K562 (cell line): ENCODE measurements at regions not wholly inside any gene's neighbourhood (a gene's known extent, or its start where the extent isn't known, plus 50 kb on each side); places are given as distances from the start of the nearest gene placed in this dataset.

Experiments used
- ATAC-seq: fragments of 200-7000 bp; cut with Tn5 transposase; 3 replicates; pipeline ENCODE4 v1.9.1; 2020; ENCODE audit warnings: moderate library complexity
- BruUV-seq: library from RNA; stranded (reverse); fragments of 400-500 nt; replicated peaks from 2 replicates; lab custom pipeline; 2021; lab: Mats Ljungman, UMichigan
- CTCF ChIA-PET: fragments of 300-600 bp; formaldehyde crosslinking; extraction: SDS; loops from one replicate; lab custom pipeline; 2021; ENCODE audit warnings: low intra/inter-chr PET ratio; lab: Yijun Ruan, JAX
- POLR2A ChIA-PET: fragments of 300-600, 350-650 bp; sonication (Branson Sonifier 250); formaldehyde crosslinking; extraction: SDS; loops from one replicate; lab custom pipeline; 2021; ENCODE audit warnings: antibody characterized with exemption, inconsistent platforms; lab: Yijun Ruan, JAX
- DNase-seq, 4 experiments: peaks; one replicate each; pipeline versions ENCODE4 v3.0.0 to v3.0.0-alpha.2; 2011 to 2018; ENCODE audit warnings: low spot score in 3 of 4, mixed read lengths in 3 of 4; ENCODE audit errors: extremely low read depth in 1 of 4
- FAIRE-seq: peaks from 2 replicates; lab custom pipeline; 2011; peaks lifted over from hg19 to GRCh38; lab: Jason Lieb, UNC
- H2AFZ ChIP-seq: 2 replicates; pipeline ENCODE4 v1.6.0; 2011; ENCODE audit warnings: low read depth, low read length, control low read depth, inconsistent platforms
- H3K27ac ChIP-seq: fragments of 200-600 bp; 3 replicates; pipeline ENCODE4 v1.8.0; 2011; ENCODE audit warnings: low read depth, mild to moderate bottlenecking, control low read depth, inconsistent platforms, low read length, moderate library complexity, mixed read lengths; ENCODE audit errors: extremely low read depth
- H3K27me3 ChIP-seq, 2 experiments: fragments of 300-600 bp in 1 of 2; 2 replicates in 1 of 2; 3 replicates in 1 of 2; pipeline versions ENCODE4 v1.6.0 to v1.8.0; 2011; ENCODE audit warnings: inconsistent platforms in 2 of 2, low read length in 2 of 2, mild to moderate bottlenecking in 1 of 2, mixed read lengths in 1 of 2, moderate library complexity in 1 of 2; ENCODE audit not compliant: control insufficient read depth in 2 of 2, insufficient read depth in 2 of 2
- H3K36me3 ChIP-seq: fragments of 300-600 bp; 3 replicates; pipeline ENCODE4 v1.8.0; 2011; ENCODE audit warnings: mild to moderate bottlenecking, low read length, inconsistent platforms; ENCODE audit not compliant: control insufficient read depth, insufficient read depth
- H3K4me1 ChIP-seq, 2 experiments: fragments of 200-600 bp in 1 of 2; replicated peaks in 1 of 2; 2 replicates in 1 of 2; 3 replicates in 1 of 2; pipeline versions ENCODE4 v1.5.1 to v1.8.0; 2011; ENCODE audit warnings: inconsistent platforms in 2 of 2, low read length in 2 of 2, mild to moderate bottlenecking in 1 of 2, mixed read lengths in 1 of 2, moderate library complexity in 1 of 2; ENCODE audit not compliant: control insufficient read depth in 2 of 2, insufficient read depth in 2 of 2
- H3K4me2 ChIP-seq: 2 replicates; pipeline ENCODE4 v1.6.1; 2011; ENCODE audit warnings: low read length, control low read depth, inconsistent platforms, mixed read lengths; ENCODE audit not compliant: insufficient read depth
- H3K4me3 ChIP-seq: fragments of 200-600 bp; sonication (generic), shearing (Covaris generic); 2 replicates; pipeline ENCODE4 v1.5.1; 2016; ENCODE audit warnings: control low read depth, inconsistent platforms
- H3K79me2 ChIP-seq: fragments of 200-600 bp; 3 replicates; pipeline ENCODE4 v1.8.0; 2011; ENCODE audit warnings: low read length, inconsistent platforms; ENCODE audit not compliant: control insufficient read depth, insufficient read depth
- H3K9ac ChIP-seq, 2 experiments: 2 replicates each; pipeline versions ENCODE4 v1.6.0 to v1.6.1; 2011; ENCODE audit warnings: low read depth in 2 of 2, low read length in 2 of 2, control low read depth in 1 of 2, inconsistent platforms in 1 of 2, mild to moderate bottlenecking in 1 of 2, mixed read lengths in 1 of 2; ENCODE audit not compliant: insufficient read depth in 1 of 2
- H3K9me1 ChIP-seq: one replicate; pipeline ENCODE4 v1.6.0; 2011; ENCODE audit warnings: inconsistent platforms, mild to moderate bottlenecking, low read length, moderate library complexity; ENCODE audit not compliant: control insufficient read depth, insufficient read depth
- H3K9me3 ChIP-seq: replicated peaks from 2 replicates; pipeline ENCODE4 v1.5.1; 2011; ENCODE audit warnings: low read depth, low read length, inconsistent platforms; ENCODE audit not compliant: control insufficient read depth, insufficient read depth
- H4K20me1 ChIP-seq: replicated peaks from 2 replicates; pipeline ENCODE4 v1.6.1; 2011; ENCODE audit warnings: low read length, inconsistent platforms, mixed read lengths; ENCODE audit not compliant: control insufficient read depth, insufficient read depth
- CBX3 ChIP-seq, 2 experiments: IDR thresholded peaks; 1 replicate in 1 of 2; 2 replicates in 1 of 2; pipeline ENCODE4 v1.6.1; 2012; ENCODE audit warnings: inconsistent platforms in 2 of 2, low read length in 2 of 2, borderline replicate concordance in 1 of 2, control low read depth in 1 of 2
- CTBP1 ChIP-seq: fragments of 450-650 bp; IDR thresholded peaks from 2 replicates; pipeline ENCODE4 v1.6.1; 2016; ENCODE audit warnings: borderline replicate concordance
- MED1 ChIP-seq: sonication (generic); formaldehyde crosslinking; IDR thresholded peaks from 2 replicates; pipeline ENCODE4 v1.8.1; 2023; ENCODE audit warnings: missing genetic modification reagents, borderline replicate concordance
- TEAD4 ChIP-seq, 2 experiments: sonication (generic) in 1 of 2; formaldehyde crosslinking in 1 of 2; IDR thresholded peaks; 2 replicates each; pipeline versions ENCODE4 v1.6.1 to v1.8.0; 2012 to 2022; ENCODE audit warnings: borderline replicate concordance in 1 of 2, inconsistent platforms in 1 of 2, low read length in 1 of 2, mild to moderate bottlenecking in 1 of 2, missing genetic modification reagents in 1 of 2
- ZNF121 ChIP-seq: sonication (generic); formaldehyde crosslinking; conservative IDR thresholded peaks from 2 replicates; pipeline ENCODE4 v1.8.0; 2022; ENCODE audit warnings: missing genetic modification reagents
- ZNF584 ChIP-seq: fragments of 200-800 bp; sonication (Bioruptor generic); IDR thresholded peaks from 2 replicates; pipeline ENCODE4 v1.6.1; 2016; ENCODE audit warnings: low read depth, mild to moderate bottlenecking, missing genetic modification characterization, missing compliant biosample characterization
- WGBS: fragments of 100-300 bp; shearing (Covaris generic); methylation state at CpG from one replicate; pipeline ENCODE4 v1.1.6; 2016; ENCODE audit warnings: low coverage, mixed read lengths; ENCODE audit not compliant: insufficient coverage; ENCODE audit errors: missing lambda C conversion rate; 5-methylcytosine and 5-hydroxymethylcytosine counted together
- in situ Hi-C: fragments of 300-500 bp; cut with MboI; formaldehyde crosslinking; loops from 4 replicates; pipeline ENCODE4 v1.15.0; 2018; ENCODE audit warnings: inconsistent platforms, mixed read lengths
- intact Hi-C: fragments of 100-400 bp; cut with micrococcal nuclease; formaldehyde crosslinking; loops from 2 replicates; pipeline ENCODE4 v1.14.2; 2022
- TF ChIP-seq, protein P1 (sequence below): fragments of 450-650 bp; formaldehyde crosslinking; IDR thresholded peaks from 2 replicates; pipeline ENCODE4 v1.4.0; 2022; ENCODE audit warnings: missing genetic modification characterization
- TF ChIP-seq, protein P2 (sequence below): fragments of 250-450 bp; sonication (Bioruptor Pico); IDR thresholded peaks from 2 replicates; pipeline ENCODE4 v1.8.0; 2021; ENCODE audit warnings: moderate library complexity, mild to moderate bottlenecking, inconsistent platforms
- TF ChIP-seq, protein P3 (sequence below): sonication (generic); formaldehyde crosslinking; IDR thresholded peaks from 2 replicates; pipeline ENCODE4 v1.8.1; 2022; ENCODE audit warnings: missing genetic modification reagents

DNA sequence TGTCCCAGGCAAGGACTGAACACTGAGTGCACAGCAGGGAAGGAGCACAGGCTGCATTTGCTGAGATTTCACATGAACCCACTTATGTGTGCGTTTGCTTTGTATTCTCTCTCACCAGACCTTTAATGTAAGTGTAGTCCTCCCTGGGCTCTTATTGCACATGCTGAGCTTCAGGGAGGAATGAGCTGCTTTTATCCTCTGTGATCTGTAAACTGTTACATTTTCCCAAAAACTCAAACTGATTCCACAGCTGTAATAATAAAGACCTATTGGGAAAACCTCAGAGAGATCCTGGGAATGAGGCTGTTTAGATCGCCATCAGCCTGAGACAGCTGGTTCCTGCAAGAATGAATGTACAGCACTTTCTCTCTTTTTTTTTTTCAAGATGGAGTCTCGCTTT is 53.6 kb upstream of the ADORA2B start:
- H3K4me2 ChIP-seq, result no peak overlapping the region
- no peak for DNase-seq
- intact Hi-C loops (no loop called here), in situ Hi-C loops (no loop called here)
- no peaks in the 10 kb centered on the region for H3K27me3 ChIP-seq
- peaks cover 13 to 20% of the 10 kb centered on the region in 2 experiments for H3K4me1 ChIP-seq
- H3K79me2 ChIP-seq, result no peaks in the 10 kb centered on the region
- ChIA-PET CTCF (no interaction called here), POLR2A (no interaction called here)
- no peak overlapping the region for H3K9ac ChIP-seq
- H2AFZ ChIP-seq, result no peak overlapping the region
- H3K9me1 ChIP-seq, result no peaks in the 10 kb centered on the region
- TF ChIP-seq, protein P1, sequence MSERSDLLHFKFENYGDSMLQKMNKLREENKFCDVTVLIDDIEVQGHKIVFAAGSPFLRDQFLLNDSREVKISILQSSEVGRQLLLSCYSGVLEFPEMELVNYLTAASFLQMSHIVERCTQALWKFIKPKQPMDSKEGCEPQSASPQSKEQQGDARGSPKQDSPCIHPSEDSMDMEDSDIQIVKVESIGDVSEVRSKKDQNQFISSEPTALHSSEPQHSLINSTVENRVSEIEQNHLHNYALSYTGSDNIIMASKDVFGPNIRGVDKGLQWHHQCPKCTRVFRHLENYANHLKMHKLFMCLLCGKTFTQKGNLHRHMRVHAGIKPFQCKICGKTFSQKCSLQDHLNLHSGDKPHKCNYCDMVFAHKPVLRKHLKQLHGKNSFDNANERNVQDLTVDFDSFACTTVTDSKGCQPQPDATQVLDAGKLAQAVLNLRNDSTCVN (CRISPR knock-in tag), result no peak
- H3K9me3 ChIP-seq, result no peaks in the 10 kb centered on the region
- WGBS, result 42% methylated on average over 2 of the region's 3 CpGs
- no peak for FAIRE-seq
- no TSS peak for BruUV-seq
- H4K20me1 ChIP-seq, result no peaks in the 10 kb centered on the region
- H3K27ac ChIP-seq, result no peak overlapping the region
- no peak overlapping the region for H3K4me3 ChIP-seq
- ATAC-seq, result no peak
- H3K36me3 ChIP-seq, result no peaks in the 10 kb centered on the region

DNA sequence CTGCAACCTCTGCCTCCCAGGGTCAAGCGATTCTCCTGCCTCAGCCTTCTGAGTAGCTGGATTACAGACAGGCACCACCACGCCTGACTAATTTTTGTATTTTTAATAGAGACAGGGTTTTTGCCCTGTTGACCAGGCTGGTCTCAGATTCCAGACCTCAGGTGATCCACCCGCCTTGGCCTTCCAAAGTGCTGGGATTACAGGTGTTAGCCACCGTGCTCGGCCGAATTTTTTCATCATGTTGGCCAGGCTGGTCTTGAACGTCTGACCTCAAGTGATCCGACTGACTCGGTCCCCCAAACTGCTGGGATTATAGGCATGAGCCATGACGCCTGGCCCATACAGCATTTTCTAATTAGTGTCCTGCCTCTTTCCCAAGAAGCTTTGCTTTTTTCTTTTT is 52.7 kb upstream of the ADORA2B start:
- TF ChIP-seq, protein P2, sequence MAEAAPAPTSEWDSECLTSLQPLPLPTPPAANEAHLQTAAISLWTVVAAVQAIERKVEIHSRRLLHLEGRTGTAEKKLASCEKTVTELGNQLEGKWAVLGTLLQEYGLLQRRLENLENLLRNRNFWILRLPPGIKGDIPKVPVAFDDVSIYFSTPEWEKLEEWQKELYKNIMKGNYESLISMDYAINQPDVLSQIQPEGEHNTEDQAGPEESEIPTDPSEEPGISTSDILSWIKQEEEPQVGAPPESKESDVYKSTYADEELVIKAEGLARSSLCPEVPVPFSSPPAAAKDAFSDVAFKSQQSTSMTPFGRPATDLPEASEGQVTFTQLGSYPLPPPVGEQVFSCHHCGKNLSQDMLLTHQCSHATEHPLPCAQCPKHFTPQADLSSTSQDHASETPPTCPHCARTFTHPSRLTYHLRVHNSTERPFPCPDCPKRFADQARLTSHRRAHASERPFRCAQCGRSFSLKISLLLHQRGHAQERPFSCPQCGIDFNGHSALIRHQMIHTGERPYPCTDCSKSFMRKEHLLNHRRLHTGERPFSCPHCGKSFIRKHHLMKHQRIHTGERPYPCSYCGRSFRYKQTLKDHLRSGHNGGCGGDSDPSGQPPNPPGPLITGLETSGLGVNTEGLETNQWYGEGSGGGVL, result no peak
- TF ChIP-seq CBX3 (IDR thresholded peaks at IDR 0.05; ENCODE audit: borderline replicate concordance in 1 of 2, low read length in 2 of 2) (no peak), MED1 (CRISPR knock-in tag) (no peak), ZNF584 (CRISPR knock-in tag) (no peak), ZNF121 (CRISPR knock-in tag) (no peak), TEAD4 (IDR thresholded peaks at IDR 0.05; ENCODE audit: low read length) (no peak), TEAD4 (CRISPR knock-in tag; IDR thresholded peaks at IDR 0.05; ENCODE audit: borderline replicate concordance) (no peak), CTBP1 (no peak)
- TF ChIP-seq, protein P3, sequence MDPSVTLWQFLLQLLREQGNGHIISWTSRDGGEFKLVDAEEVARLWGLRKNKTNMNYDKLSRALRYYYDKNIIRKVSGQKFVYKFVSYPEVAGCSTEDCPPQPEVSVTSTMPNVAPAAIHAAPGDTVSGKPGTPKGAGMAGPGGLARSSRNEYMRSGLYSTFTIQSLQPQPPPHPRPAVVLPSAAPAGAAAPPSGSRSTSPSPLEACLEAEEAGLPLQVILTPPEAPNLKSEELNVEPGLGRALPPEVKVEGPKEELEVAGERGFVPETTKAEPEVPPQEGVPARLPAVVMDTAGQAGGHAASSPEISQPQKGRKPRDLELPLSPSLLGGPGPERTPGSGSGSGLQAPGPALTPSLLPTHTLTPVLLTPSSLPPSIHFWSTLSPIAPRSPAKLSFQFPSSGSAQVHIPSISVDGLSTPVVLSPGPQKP (CRISPR knock-in tag), result no peak
- TF ChIP-seq, all 486 proteins: peak for 0
- Histone ChIP-seq H3K9ac (no peak overlapping the region), H3K9me1 (no peaks in the 10 kb centered on the region), H4K20me1 (no peaks in the 10 kb centered on the region), H3K4me3 (no peak overlapping the region), H3K79me2 (no peaks in the 10 kb centered on the region), H2AFZ (no peak overlapping the region), H3K4me2 (no peak overlapping the region), H3K9me3 (no peaks in the 10 kb centered on the region), H3K27me3 (no peaks in the 10 kb centered on the region), H3K36me3 (no peaks in the 10 kb centered on the region), H3K4me1 (peaks cover 8 to 12% of the 10 kb centered on the region in 2 experiments; a peak in 4 of 5 replicates), H3K27ac (no peak overlapping the region)
- intact Hi-C loops, result no loop called here
- ChIA-PET POLR2A (no interaction called here), CTCF (no interaction called here)
- WGBS, result 82% methylated on average over 10 of the region's 10 CpGs
- DNase-seq (no peak), FAIRE-seq (no peak), ATAC-seq (no peak)
- in situ Hi-C loops, result no loop called here
- no TSS peak for BruUV-seq
